Ovary (tissue), 7 donors: ENCODE measurements at regions not wholly inside any gene's neighbourhood (a gene's known extent, or its start where the extent isn't known, plus 50 kb on each side); places are given as distances from the start of the nearest gene placed in this dataset.

Source experiments
- DNase-seq, 5 donors: peaks; one replicate each; pipeline ENCODE4 v3.0.0-alpha.2; 2019 to 2020
- H3K27ac ChIP-seq, 2 donors: fragments of 200-600 bp; one replicate each; pipeline versions ENCODE4 v1.5.1 to v1.8.0; 2019 to 2022
- H3K27me3 ChIP-seq: fragments of 200-600 bp; one replicate; pipeline ENCODE4 v1.8.0; 2022
- H3K36me3 ChIP-seq: fragments of 200-600 bp; sonication (generic); one replicate; pipeline ENCODE4 v1.5.1; 2019
- H3K4me1 ChIP-seq: one replicate; pipeline ENCODE4 v1.8.1; 2013; ENCODE audit warnings: mild to moderate bottlenecking, moderate library complexity; ENCODE audit not compliant: insufficient read depth
- H3K4me3 ChIP-seq: fragments of 200-600 bp; sonication (generic); one replicate; pipeline ENCODE4 v1.5.1; 2017
- H3K9me3 ChIP-seq, 2 donors: fragments of 200-600 bp in 1 of 2; sonication (generic) in 1 of 2; one replicate each; pipeline versions ENCODE4 v1.5.1 to v1.8.1; 2013 to 2019; ENCODE audit warnings: mild to moderate bottlenecking in 1 of 2, moderate library complexity in 1 of 2
- EP300 ChIP-seq: sonication (generic); formaldehyde crosslinking; IDR thresholded peaks from one replicate; pipeline ENCODE4 v1.6.1; 2017; ENCODE audit warnings: antibody characterized with exemption
- POLR2A ChIP-seq: fragments of 450-650 bp; IDR thresholded peaks from one replicate; pipeline ENCODE4 v1.6.1; 2017; ENCODE audit warnings: antibody characterized with exemption, mild to moderate bottlenecking, moderate library complexity
- WGBS, 3 donors: extraction: QIAGEN DNeasy Blood & Tissue Kit in 1 of 3; methylation state at CpG; one replicate each; pipeline versions ENCODE4 v1.1.5 to v1.1.7; 2013 to 2017; 5-methylcytosine and 5-hydroxymethylcytosine counted together
- intact Hi-C, 4 donors: fragments of 100-400 bp; cut with DNase I; formaldehyde crosslinking; loops; one replicate each; pipeline versions ENCODE4 v1.11.0 to v1.15.1; 2022 to 2023
- TF ChIP-seq, protein P1 (sequence below), 3 donors: fragments of 450-650 bp in 2 of 3; fragments of 200-600 bp in 1 of 3; IDR thresholded peaks; one replicate each; pipeline versions ENCODE4 v1.5.1 to v1.8.0; 2016 to 2022; ENCODE audit warnings: antibody characterized with exemption in 3 of 3, mild to moderate bottlenecking in 1 of 3
- donor health status: DM: no; HTN: no; CAD: no; lungs with moderate emphysema.
- donor health status: DM: no; HTN: no; CAD: no.
- donor health status: Bipolar disorder and iron deficiency.
- donor health status: DM: no; HTN: no; CAD: no.
- donor health status: DM: yes; HTN: yes; CAD: no.

DNA sequence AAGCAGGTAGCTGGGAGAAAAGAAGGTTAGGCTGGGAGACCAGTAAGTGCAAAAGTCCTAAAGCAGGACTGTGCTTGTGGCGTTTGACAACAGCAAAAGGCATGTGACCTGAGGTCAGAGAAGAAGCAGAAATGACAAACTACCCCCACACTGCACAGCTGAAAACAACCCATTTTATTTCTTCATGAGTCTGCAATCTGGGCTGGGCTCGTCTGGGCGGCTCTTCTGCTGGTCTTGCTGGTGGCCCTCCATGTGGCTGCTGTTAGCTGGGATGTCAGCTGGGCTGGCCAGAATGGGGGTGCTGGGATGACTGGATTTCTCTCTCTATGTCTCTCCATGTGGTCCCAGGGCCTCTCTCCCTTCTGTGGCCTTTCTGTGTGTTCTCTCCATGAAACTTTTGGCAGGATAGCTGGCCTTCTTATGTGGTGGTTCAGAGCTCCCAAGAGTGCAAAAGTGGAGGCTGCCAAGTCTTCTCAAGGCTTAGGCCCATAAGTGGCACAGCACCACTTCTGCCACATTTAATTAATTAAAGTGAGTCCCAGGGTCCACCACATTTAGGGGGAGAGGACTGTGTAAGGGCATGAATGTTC is 128.6 kb downstream of the RIPK4 start:
- WGBS, 3 donors: 50 to 90% (median 90%) methylated on average over 3 of the region's 3 CpGs

DNA sequence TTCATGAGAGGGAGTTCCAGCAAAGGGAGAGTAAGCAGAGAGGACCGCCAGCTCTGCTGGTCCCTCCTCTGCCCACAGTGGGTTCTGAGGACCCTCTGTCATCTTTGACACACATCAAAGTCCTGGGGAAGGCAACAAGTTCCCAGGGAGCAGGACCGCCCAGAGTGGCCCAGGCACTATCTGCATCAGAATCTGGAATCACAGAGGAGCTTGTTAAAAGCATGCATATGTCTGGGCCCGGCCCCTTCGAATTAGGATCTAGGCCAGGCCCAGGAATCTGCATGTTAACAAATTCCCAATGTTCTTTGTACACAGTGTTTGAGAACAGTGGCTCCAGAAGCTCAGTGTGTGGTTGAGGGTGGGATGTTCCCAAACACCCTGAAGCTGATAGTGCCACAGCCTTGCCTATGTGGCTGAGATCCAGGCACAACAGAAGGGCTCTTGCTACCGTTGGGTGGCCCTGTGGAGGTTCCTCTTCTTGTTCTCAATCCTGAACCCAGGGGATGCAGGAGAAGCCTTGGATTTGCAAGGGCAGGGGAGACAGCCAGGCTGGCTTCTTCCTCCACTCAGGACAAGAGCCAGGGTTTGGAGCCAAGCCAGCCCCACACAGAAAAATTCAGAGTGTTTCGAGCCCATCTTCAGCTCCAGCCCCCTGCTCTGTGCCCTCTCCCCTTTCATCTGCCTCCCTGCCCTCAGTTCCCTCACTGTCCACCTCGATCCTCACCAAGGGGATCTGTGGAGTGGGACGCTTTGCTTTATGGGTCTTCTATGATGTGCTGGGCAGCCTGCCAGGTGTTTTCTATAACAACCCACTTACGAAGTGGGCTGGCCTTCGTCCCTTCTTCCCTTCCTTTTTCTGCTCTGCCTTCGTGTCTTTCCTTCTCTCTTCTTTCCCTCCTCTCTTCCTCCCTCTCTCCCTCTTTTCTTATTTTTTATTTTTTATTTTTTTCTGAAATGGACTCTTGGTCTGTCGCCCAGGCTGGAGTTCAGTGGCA is 129.0 kb upstream of the TMPRSS2 start:
- WGBS, 3 donors: 44 to 49% (median 46%) methylated on average over 12 of the region's 12 CpGs
- DNase-seq: no peak
- no peaks in the 10 kb centered on the region for H3K27me3 ChIP-seq

More for the DNA sequence above, 128.6 kb downstream of the RIPK4 start:
- no peak overlapping the region for H3K27ac ChIP-seq
- no peak for DNase-seq
- no peak overlapping the region for H3K4me3 ChIP-seq
- no peaks in the 10 kb centered on the region for H3K27me3 ChIP-seq
- TF ChIP-seq EP300: no peak
- TF ChIP-seq, protein P1, sequence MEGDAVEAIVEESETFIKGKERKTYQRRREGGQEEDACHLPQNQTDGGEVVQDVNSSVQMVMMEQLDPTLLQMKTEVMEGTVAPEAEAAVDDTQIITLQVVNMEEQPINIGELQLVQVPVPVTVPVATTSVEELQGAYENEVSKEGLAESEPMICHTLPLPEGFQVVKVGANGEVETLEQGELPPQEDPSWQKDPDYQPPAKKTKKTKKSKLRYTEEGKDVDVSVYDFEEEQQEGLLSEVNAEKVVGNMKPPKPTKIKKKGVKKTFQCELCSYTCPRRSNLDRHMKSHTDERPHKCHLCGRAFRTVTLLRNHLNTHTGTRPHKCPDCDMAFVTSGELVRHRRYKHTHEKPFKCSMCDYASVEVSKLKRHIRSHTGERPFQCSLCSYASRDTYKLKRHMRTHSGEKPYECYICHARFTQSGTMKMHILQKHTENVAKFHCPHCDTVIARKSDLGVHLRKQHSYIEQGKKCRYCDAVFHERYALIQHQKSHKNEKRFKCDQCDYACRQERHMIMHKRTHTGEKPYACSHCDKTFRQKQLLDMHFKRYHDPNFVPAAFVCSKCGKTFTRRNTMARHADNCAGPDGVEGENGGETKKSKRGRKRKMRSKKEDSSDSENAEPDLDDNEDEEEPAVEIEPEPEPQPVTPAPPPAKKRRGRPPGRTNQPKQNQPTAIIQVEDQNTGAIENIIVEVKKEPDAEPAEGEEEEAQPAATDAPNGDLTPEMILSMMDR (IDR thresholded peaks at IDR 0.05): no peak
- TF ChIP-seq POLR2A: no peak
- no peaks in the 10 kb centered on the region for H3K9me3 ChIP-seq
- no peaks in the 10 kb centered on the region for H3K4me1 ChIP-seq
- H3K36me3 ChIP-seq: no peaks in the 10 kb centered on the region
- intact Hi-C loops: no loop called here

DNA sequence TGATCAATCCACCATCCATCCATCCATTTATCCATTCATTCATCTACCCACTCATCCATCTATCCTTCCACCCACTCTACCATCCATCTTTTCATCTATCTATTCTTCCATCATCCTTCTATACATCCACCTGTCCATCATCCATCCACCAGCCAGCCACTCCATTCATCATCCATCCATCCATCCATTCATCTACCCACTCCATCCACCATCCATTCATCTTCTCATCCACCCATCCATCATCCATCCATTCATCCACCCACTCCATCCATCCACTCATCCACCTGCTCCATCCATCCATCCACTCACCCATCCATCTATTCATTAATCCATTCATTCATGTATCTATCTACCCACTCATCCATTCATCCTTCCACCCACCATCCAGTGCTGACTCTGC is 127.9 kb upstream of the TMPRSS2 start:
- Histone ChIP-seq H3K4me3 (no peak overlapping the region), H3K9me3 (no peaks in the 10 kb centered on the region), H3K36me3 (no peaks in the 10 kb centered on the region), H3K27me3 (no peaks in the 10 kb centered on the region), H3K4me1 (no peaks in the 10 kb centered on the region), H3K27ac (no peak overlapping the region)
- TF ChIP-seq EP300 (no peak), POLR2A (no peak)
- TF ChIP-seq, protein P1 (IDR thresholded peaks at IDR 0.05): no peak
- intact Hi-C loops: no loop called here
- DNase-seq: no peak

More for the DNA sequence above, 129.0 kb upstream of the TMPRSS2 start:
- TF ChIP-seq, protein P1 (IDR thresholded peaks at IDR 0.05): no peak
- no peak for TF ChIP-seq POLR2A
- TF ChIP-seq EP300: no peak
- Histone ChIP-seq H3K4me3 (no peak overlapping the region), H3K27ac (no peak overlapping the region), H3K36me3 (no peaks in the 10 kb centered on the region), H3K4me1 (no peaks in the 10 kb centered on the region), H3K9me3 (no peaks in the 10 kb centered on the region)
- intact Hi-C loops: no loop called here

DNA sequence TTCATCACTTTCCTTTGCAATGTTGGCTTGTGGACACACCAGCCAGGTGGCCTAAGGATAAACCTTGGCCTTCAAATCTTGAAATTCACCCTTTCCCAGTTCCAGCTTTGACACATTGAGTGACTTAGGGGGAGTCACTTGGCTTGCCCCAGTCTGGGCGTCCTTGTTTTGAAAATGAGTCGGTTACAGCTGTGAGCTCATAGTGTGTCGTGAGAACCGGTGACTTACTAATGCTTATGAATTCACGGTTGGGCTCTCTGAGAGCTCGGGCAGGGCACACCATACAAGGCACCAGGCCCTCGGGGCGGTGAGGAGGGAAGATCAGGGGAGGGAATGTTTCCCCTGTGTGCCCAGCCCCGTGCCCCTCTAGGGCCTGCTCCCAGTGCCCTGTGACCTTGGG is 126.9 kb upstream of the TMPRSS2 start:
- intact Hi-C loops: no loop called here

More for the DNA sequence above, 126.9 kb upstream of the TMPRSS2 start:
- no peak for TF ChIP-seq EP300
- TF ChIP-seq, protein P1 (IDR thresholded peaks at IDR 0.05): no peak
- TF ChIP-seq POLR2A: no peak
- Histone ChIP-seq H3K27me3 (no peaks in the 10 kb centered on the region), H3K36me3 (no peaks in the 10 kb centered on the region), H3K27ac (no peak overlapping the region), H3K9me3 (no peaks in the 10 kb centered on the region), H3K4me3 (no peak overlapping the region), H3K4me1 (no peaks in the 10 kb centered on the region)
- 52 to 76% (median 59%) methylated on average over 9 of the region's 9 CpGs for WGBS, 3 donors
- no peak for DNase-seq
